Mesodermal cell (in vitro differentiated cells): ENCODE measurements at regions not wholly inside any gene's neighbourhood (a gene's known extent, or its start where the extent isn't known, plus 50 kb on each side); places are given as distances from the start of the nearest gene placed in this dataset.

Source experiments
- H3K27ac ChIP-seq: 2 replicates; pipeline ENCODE4 v1.7.0; 2013; ENCODE audit warnings: mild to moderate bottlenecking, low read depth, low read length, moderate library complexity; ENCODE audit not compliant: severe bottlenecking
- H3K36me3 ChIP-seq: 2 replicates; pipeline ENCODE4 v1.7.1; 2013; ENCODE audit warnings: mild to moderate bottlenecking, low read length, moderate library complexity; ENCODE audit not compliant: control insufficient read depth, insufficient read depth
- H3K4me1 ChIP-seq: one replicate; pipeline ENCODE4 v1.7.1; 2013; ENCODE audit warnings: mild to moderate bottlenecking, low read length; ENCODE audit not compliant: insufficient read depth, control insufficient read depth, poor library complexity, severe bottlenecking
- H3K4me3 ChIP-seq: 2 replicates; pipeline ENCODE4 v1.7.0; 2013; ENCODE audit warnings: low read length, control low read depth, mild to moderate bottlenecking; ENCODE audit not compliant: insufficient read depth, poor library complexity, severe bottlenecking; ENCODE audit errors: extremely low read depth
- H3K9me3 ChIP-seq: 2 replicates; pipeline ENCODE4 v1.7.1; 2013; ENCODE audit warnings: mild to moderate bottlenecking, low read length, moderate library complexity; ENCODE audit not compliant: control insufficient read depth
- WGBS, 2 experiments: methylation state at CpG; one replicate each; pipeline ENCODE4 v1.1.5; 2013; ENCODE audit warnings: missing lambda C conversion rate in 2 of 2; ENCODE audit not compliant: insufficient coverage in 2 of 2; 5-methylcytosine and 5-hydroxymethylcytosine counted together

- peaks cover 19% of the 10 kb centered on the region for H3K4me1 ChIP-seq
- 89 to 90% methylated on average over 3 of the region's 3 CpGs for WGBS, 2 experiments
- H3K36me3 ChIP-seq = no peaks in the 10 kb centered on the region
- no peak overlapping the region for H3K4me3 ChIP-seq
- H3K27ac ChIP-seq = no peak overlapping the region
- no peaks in the 10 kb centered on the region for H3K9me3 ChIP-seq
Measured at GRCh38 chr6:133767357-133767970, 121.4 kb upstream of the TCF21 start.

GRCh38 chr6:133768656-133769295 lies 120.1 kb upstream of the TCF21 start:
- Histone ChIP-seq H3K4me3 (no peak overlapping the region), H3K4me1 (peaks cover 16% of the 10 kb centered on the region), H3K9me3 (no peaks in the 10 kb centered on the region), H3K36me3 (no peaks in the 10 kb centered on the region), H3K27ac (peak overlapping the region; percentile 62)
- 69 to 100% methylated on average over 1 to 3 of the region's 5 CpGs for WGBS, 2 experiments

GRCh38 chr6:133769463-133769862 lies 119.5 kb upstream of the TCF21 start:
- WGBS, 2 experiments = 80 to 86% methylated on average over 1 of the region's 1 CpG
- peak overlapping the region; percentile 77 for H3K27ac ChIP-seq
- no peak overlapping the region for H3K4me3 ChIP-seq

GRCh38 chr6:133772567-133772966 lies 116.3 kb upstream of the TCF21 start:
- Histone ChIP-seq H3K4me1 (peaks cover 19% of the 10 kb centered on the region), H3K36me3 (no peaks in the 10 kb centered on the region), H3K27ac (no peak overlapping the region), H3K4me3 (no peak overlapping the region), H3K9me3 (no peaks in the 10 kb centered on the region)

More at GRCh38 chr6:133769463-133769862, 119.5 kb upstream of the TCF21 start:
- H3K36me3 ChIP-seq = no peaks in the 10 kb centered on the region
- H3K9me3 ChIP-seq = no peaks in the 10 kb centered on the region
- peaks cover 15% of the 10 kb centered on the region for H3K4me1 ChIP-seq

GRCh38 chr6:133773776-133774175 lies 115.1 kb upstream of the TCF21 start:
- Histone ChIP-seq H3K4me1 (peaks cover 19% of the 10 kb centered on the region), H3K9me3 (no peaks in the 10 kb centered on the region), H3K36me3 (no peaks in the 10 kb centered on the region), H3K27ac (peak overlapping the region; percentile 31), H3K4me3 (no peak overlapping the region)
- WGBS, 2 experiments = no CpG with 5 or more reads among the region's 2 CpGs

- no peak overlapping the region for H3K4me3 ChIP-seq
- no peaks in the 10 kb centered on the region for H3K9me3 ChIP-seq
- no peaks in the 10 kb centered on the region for H3K36me3 ChIP-seq
- peaks cover 17% of the 10 kb centered on the region for H3K4me1 ChIP-seq
- peak overlapping the region; percentile 31 for H3K27ac ChIP-seq
- WGBS, 2 experiments = 67 to 88% methylated on average over 1 of the region's 2 CpGs
Measured at GRCh38 chr6:133774356-133774755, 114.6 kb upstream of the TCF21 start.

GRCh38 chr6:133778414-133779130 lies 110.3 kb upstream of the TCF21 start:
- Histone ChIP-seq H3K4me3 (no peak overlapping the region), H3K4me1 (peaks cover 13% of the 10 kb centered on the region), H3K36me3 (no peaks in the 10 kb centered on the region), H3K27ac (no peak overlapping the region), H3K9me3 (no peaks in the 10 kb centered on the region)
- WGBS, 2 experiments = 82% methylated on average over 2 of the region's 2 CpGs; no CpG with 5 or more reads in 1 of the 2 experiments

- no peaks in the 10 kb centered on the region for H3K9me3 ChIP-seq
- H3K36me3 ChIP-seq = no peaks in the 10 kb centered on the region
- WGBS, 2 experiments = 100% methylated on average over 1 of the region's 2 CpGs
- no peak overlapping the region for H3K4me3 ChIP-seq
- peaks cover 1% of the 10 kb centered on the region for H3K4me1 ChIP-seq
- H3K27ac ChIP-seq = no peak overlapping the region
Measured at GRCh38 chr6:133779916-133780695, 108.8 kb upstream of the TCF21 start.

- WGBS, 2 experiments = no CpG with 5 or more reads among the region's 2 CpGs
- no peak overlapping the region for H3K4me3 ChIP-seq
- no peak overlapping the region for H3K27ac ChIP-seq
Measured at GRCh38 chr6:133786016-133786415, 102.9 kb upstream of the TCF21 start.

GRCh38 chr6:133787122-133787521 lies 101.8 kb upstream of the TCF21 start:
- H3K9me3 ChIP-seq = no peaks in the 10 kb centered on the region
- H3K36me3 ChIP-seq = no peaks in the 10 kb centered on the region
- no peaks in the 10 kb centered on the region for H3K4me1 ChIP-seq
- no CpG with 5 or more reads among the region's 3 CpGs for WGBS, 2 experiments
- H3K4me3 ChIP-seq = no peak overlapping the region
- no peak overlapping the region for H3K27ac ChIP-seq

More at GRCh38 chr6:133786016-133786415, 102.9 kb upstream of the TCF21 start:
- Histone ChIP-seq H3K36me3 (no peaks in the 10 kb centered on the region), H3K4me1 (no peaks in the 10 kb centered on the region), H3K9me3 (no peaks in the 10 kb centered on the region)
